ENCODE measurements at regions not wholly inside any gene's neighbourhood (a gene's known extent, or its start where the extent isn't known, plus 50 kb on each side); places are given as distances from the start of the nearest gene placed in this dataset.

- Histone ChIP-seq H4K12ac (ENCODE audit: low read depth, low read length) (no peak overlapping the region), H3K4me2 (ENCODE audit: low read length) (no peak overlapping the region), H3K4me3 (ENCODE audit: low read depth, low read length) (no peak overlapping the region), H3K4me1 (ENCODE audit: control insufficient read depth in 1 of 2, insufficient read depth in 2 of 2, low read length in 2 of 2) (no peaks in the 10 kb centered on the region), H3K14ac (ENCODE audit: low read length) (no peak overlapping the region), H3K79me1 (ENCODE audit: low read length) (no peaks in the 10 kb centered on the region), H4K8ac (ENCODE audit: low read depth, low read length) (no peak overlapping the region), H3K23ac (ENCODE audit: low read length) (no peak overlapping the region), H3K27ac (ENCODE audit: low read depth, low read length) (no peak overlapping the region), H2AFZ (ENCODE audit: insufficient read depth, low read length, poor library complexity) (no peak overlapping the region), H2BK120ac (ENCODE audit: insufficient read depth, low read length, poor library complexity) (no peak overlapping the region), H2BK12ac (ENCODE audit: low read length) (no peak overlapping the region), H3K18ac (ENCODE audit: low read length) (no peak overlapping the region), H3K79me2 (ENCODE audit: control insufficient read depth, insufficient read depth, low read length, poor library complexity) (no peaks in the 10 kb centered on the region), H3K9ac (ENCODE audit: low read length) (no peak overlapping the region), H3K27me3 (ENCODE audit: insufficient read depth, low read length) (no peaks in the 10 kb centered on the region), H4K91ac (ENCODE audit: low read depth, low read length) (no peak overlapping the region), H3K36me3 (ENCODE audit: control insufficient read depth in 1 of 2, insufficient read depth in 2 of 2, low read length in 2 of 2) (no peaks in the 10 kb centered on the region), H2BK5ac (ENCODE audit: low read depth, low read length, poor library complexity) (no peak overlapping the region), H3K4ac (ENCODE audit: low read depth, low read length) (no peak overlapping the region), H3K9me3 (ENCODE audit: insufficient read depth, low read depth, low read length) (no peaks in the 10 kb centered on the region), H2AK5ac (ENCODE audit: low read length) (no peak overlapping the region)
- DNase-seq, result no peak
- WGBS (ENCODE audit: extremely low coverage, insufficient coverage, insufficient read length), result no CpG with 5 or more reads among the region's 15 CpGs
Observed at GRCh38 chr3:182241766-182242488, 530.2 kb downstream of the SOX2 start.

- no peaks in the 10 kb centered on the region for H3K9me3 ChIP-seq (ENCODE audit: insufficient read depth, low read depth, low read length)
- no peak overlapping the region for H3K27ac ChIP-seq (ENCODE audit: low read depth, low read length)
- H3K4me3 ChIP-seq (ENCODE audit: low read depth, low read length), result no peak overlapping the region
- no peak overlapping the region for H2AFZ ChIP-seq (ENCODE audit: insufficient read depth, low read length, poor library complexity)
- H3K36me3 ChIP-seq (ENCODE audit: control insufficient read depth in 1 of 2, insufficient read depth in 2 of 2, low read length in 2 of 2), result no peaks in the 10 kb centered on the region
- no peak overlapping the region for H2AK5ac ChIP-seq (ENCODE audit: low read length)
- no peaks in the 10 kb centered on the region for H3K4me1 ChIP-seq (ENCODE audit: control insufficient read depth in 1 of 2, insufficient read depth in 2 of 2, low read length in 2 of 2)
- H3K79me1 ChIP-seq (ENCODE audit: low read length), result no peaks in the 10 kb centered on the region
- H2BK12ac ChIP-seq (ENCODE audit: low read length), result no peak overlapping the region
- no peak overlapping the region for H3K4me2 ChIP-seq (ENCODE audit: low read length)
- no peak overlapping the region for H3K4ac ChIP-seq (ENCODE audit: low read depth, low read length)
- no peak overlapping the region for H2BK5ac ChIP-seq (ENCODE audit: low read depth, low read length, poor library complexity)
- H3K18ac ChIP-seq (ENCODE audit: low read length), result no peak overlapping the region
- DNase-seq, result no peak
- H4K91ac ChIP-seq (ENCODE audit: low read depth, low read length), result no peak overlapping the region
- no peak overlapping the region for H3K23ac ChIP-seq (ENCODE audit: low read length)
- no peaks in the 10 kb centered on the region for H3K27me3 ChIP-seq (ENCODE audit: insufficient read depth, low read length)
- no peak overlapping the region for H4K8ac ChIP-seq (ENCODE audit: low read depth, low read length)
- no peak overlapping the region for H4K12ac ChIP-seq (ENCODE audit: low read depth, low read length)
- H3K79me2 ChIP-seq (ENCODE audit: control insufficient read depth, insufficient read depth, low read length, poor library complexity), result no peaks in the 10 kb centered on the region
- no peak overlapping the region for H3K14ac ChIP-seq (ENCODE audit: low read length)
- no peak overlapping the region for H3K9ac ChIP-seq (ENCODE audit: low read length)
- no peak overlapping the region for H2BK120ac ChIP-seq (ENCODE audit: insufficient read depth, low read length, poor library complexity)
Observed at GRCh38 chr3:182242489-182242942, 530.8 kb downstream of the SOX2 start.

DNA sequence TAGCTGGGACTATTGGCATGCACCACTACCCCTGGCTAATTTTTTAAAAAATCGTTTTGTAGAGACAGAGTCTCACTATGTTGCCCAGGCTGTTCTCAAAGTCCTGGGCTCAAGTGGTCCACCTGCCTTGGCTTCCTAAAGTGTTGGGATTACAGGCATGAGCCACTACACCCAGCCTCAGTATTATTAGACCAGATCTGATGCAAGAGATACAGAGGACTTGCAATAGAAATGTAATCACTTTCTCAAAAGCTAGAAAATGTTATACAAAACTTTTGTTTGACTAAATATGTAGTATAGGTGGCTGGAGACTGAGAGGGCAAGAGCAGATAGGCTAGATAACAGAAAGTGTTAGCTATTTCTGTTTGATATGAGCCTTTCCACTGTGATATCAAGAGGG is 531.9 kb downstream of the SOX2 start:
- H4K8ac ChIP-seq (ENCODE audit: low read depth, low read length), result no peak overlapping the region

GRCh38 chr3:182244222-182244971 is 532.7 kb downstream of the SOX2 start:
- no CpG with 5 or more reads among the region's 4 CpGs for WGBS (ENCODE audit: extremely low coverage, insufficient coverage, insufficient read length)
- no peak overlapping the region for H4K91ac ChIP-seq (ENCODE audit: low read depth, low read length)
- no peak for DNase-seq

More for the DNA sequence above, 531.9 kb downstream of the SOX2 start:
- Histone ChIP-seq H3K4me2 (ENCODE audit: low read length) (no peak overlapping the region), H3K18ac (ENCODE audit: low read length) (no peak overlapping the region), H2AK5ac (ENCODE audit: low read length) (no peak overlapping the region), H3K4me1 (ENCODE audit: control insufficient read depth in 1 of 2, insufficient read depth in 2 of 2, low read length in 2 of 2) (no peaks in the 10 kb centered on the region), H4K91ac (ENCODE audit: low read depth, low read length) (no peak overlapping the region), H3K14ac (ENCODE audit: low read length) (no peak overlapping the region), H2BK120ac (ENCODE audit: insufficient read depth, low read length, poor library complexity) (no peak overlapping the region), H4K12ac (ENCODE audit: low read depth, low read length) (no peak overlapping the region), H3K79me2 (ENCODE audit: control insufficient read depth, insufficient read depth, low read length, poor library complexity) (no peaks in the 10 kb centered on the region), H2BK5ac (ENCODE audit: low read depth, low read length, poor library complexity) (no peak overlapping the region), H3K23ac (ENCODE audit: low read length) (no peak overlapping the region), H3K9ac (ENCODE audit: low read length) (no peak overlapping the region), H3K79me1 (ENCODE audit: low read length) (no peaks in the 10 kb centered on the region), H3K27me3 (ENCODE audit: insufficient read depth, low read length) (no peaks in the 10 kb centered on the region), H3K4me3 (ENCODE audit: low read depth, low read length) (no peak overlapping the region), H3K4ac (ENCODE audit: low read depth, low read length) (no peak overlapping the region), H2AFZ (ENCODE audit: insufficient read depth, low read length, poor library complexity) (no peak overlapping the region), H2BK12ac (ENCODE audit: low read length) (no peak overlapping the region), H3K27ac (ENCODE audit: low read depth, low read length) (no peak overlapping the region), H3K9me3 (ENCODE audit: insufficient read depth, low read depth, low read length) (no peaks in the 10 kb centered on the region), H3K36me3 (ENCODE audit: control insufficient read depth in 1 of 2, insufficient read depth in 2 of 2, low read length in 2 of 2) (no peaks in the 10 kb centered on the region)
- DNase-seq, result no peak
- no CpG with 5 or more reads among the region's 1 CpG for WGBS (ENCODE audit: extremely low coverage, insufficient coverage, insufficient read length)

More at GRCh38 chr3:182244222-182244971, 532.7 kb downstream of the SOX2 start:
- Histone ChIP-seq H2AK5ac (ENCODE audit: low read length) (no peak overlapping the region), H3K4ac (ENCODE audit: low read depth, low read length) (no peak overlapping the region), H3K14ac (ENCODE audit: low read length) (no peak overlapping the region), H4K12ac (ENCODE audit: low read depth, low read length) (no peak overlapping the region), H2BK120ac (ENCODE audit: insufficient read depth, low read length, poor library complexity) (no peak overlapping the region), H3K27ac (ENCODE audit: low read depth, low read length) (no peak overlapping the region), H3K27me3 (ENCODE audit: insufficient read depth, low read length) (no peaks in the 10 kb centered on the region), H3K4me1 (ENCODE audit: control insufficient read depth in 1 of 2, insufficient read depth in 2 of 2, low read length in 2 of 2) (no peaks in the 10 kb centered on the region), H3K9me3 (ENCODE audit: insufficient read depth, low read depth, low read length) (no peaks in the 10 kb centered on the region), H4K8ac (ENCODE audit: low read depth, low read length) (no peak overlapping the region), H3K36me3 (ENCODE audit: control insufficient read depth in 1 of 2, insufficient read depth in 2 of 2, low read length in 2 of 2) (no peaks in the 10 kb centered on the region), H3K4me2 (ENCODE audit: low read length) (no peak overlapping the region), H2BK12ac (ENCODE audit: low read length) (no peak overlapping the region), H2AFZ (ENCODE audit: insufficient read depth, low read length, poor library complexity) (no peak overlapping the region), H3K4me3 (ENCODE audit: low read depth, low read length) (no peak overlapping the region), H3K79me1 (ENCODE audit: low read length) (no peaks in the 10 kb centered on the region), H3K79me2 (ENCODE audit: control insufficient read depth, insufficient read depth, low read length, poor library complexity) (no peaks in the 10 kb centered on the region), H3K9ac (ENCODE audit: low read length) (no peak overlapping the region), H2BK5ac (ENCODE audit: low read depth, low read length, poor library complexity) (no peak overlapping the region), H3K18ac (ENCODE audit: low read length) (no peak overlapping the region), H3K23ac (ENCODE audit: low read length) (no peak overlapping the region)
